ENCODE measurements at regions not wholly inside any gene's neighbourhood (a gene's known extent, or its start where the extent isn't known, plus 50 kb on each side); places are given as distances from the start of the nearest gene placed in this dataset.

GRCh38 chr13:79194727-79195126, 211.3 kb downstream of the RBM26 start:
- Histone ChIP-seq H3K4me1 (replicated peaks) (no peaks in the 10 kb centered on the region), H3K9me3 (no peaks in the 10 kb centered on the region), H3K27ac (no peak overlapping the region), H3K27me3 (replicated peaks; ENCODE audit: insufficient read depth) (no peaks in the 10 kb centered on the region), H3K4me3 (no peak overlapping the region), H3K36me3 (no peaks in the 10 kb centered on the region)
- DNase-seq (ENCODE audit: low spot score), result no peak
- WGBS, result 67% methylated on average over 2 of the region's 2 CpGs
- intact Hi-C loops (cut with DNase I), result no loop called here
- TF ChIP-seq CTCF (IDR thresholded peaks at IDR 0.05), result no peak
- TF ChIP-seq POLR2AphosphoS5 (IDR thresholded peaks at IDR 0.05), result no peak
- TF ChIP-seq POLR2A (IDR thresholded peaks at IDR 0.05), result no peak

- Histone ChIP-seq H3K4me1 (replicated peaks) (no peaks in the 10 kb centered on the region), H3K9me3 (no peaks in the 10 kb centered on the region), H3K4me3 (no peak overlapping the region), H3K27me3 (replicated peaks; ENCODE audit: insufficient read depth) (no peaks in the 10 kb centered on the region), H3K27ac (no peak overlapping the region), H3K36me3 (no peaks in the 10 kb centered on the region)
- 67% methylated on average over 3 of the region's 3 CpGs for WGBS
- no peak for TF ChIP-seq POLR2AphosphoS5 (IDR thresholded peaks at IDR 0.05)
- TF ChIP-seq CTCF (IDR thresholded peaks at IDR 0.05), result no peak
- TF ChIP-seq POLR2A (IDR thresholded peaks at IDR 0.05), result no peak
- DNase-seq (ENCODE audit: low spot score), result no peak
- intact Hi-C loops (cut with DNase I), result no loop called here
Observed at GRCh38 chr13:79194272-79194671, 211.8 kb downstream of the RBM26 start.

- no peak for TF ChIP-seq POLR2AphosphoS5 (IDR thresholded peaks at IDR 0.05)
- TF ChIP-seq CTCF (IDR thresholded peaks at IDR 0.05), result no peak
- no peak for TF ChIP-seq POLR2A (IDR thresholded peaks at IDR 0.05)
- no peak for DNase-seq (ENCODE audit: low spot score)
- intact Hi-C loops (cut with DNase I), result no loop called here
- Histone ChIP-seq H3K4me3 (no peak overlapping the region), H3K27me3 (replicated peaks; ENCODE audit: insufficient read depth) (no peaks in the 10 kb centered on the region), H3K9me3 (no peaks in the 10 kb centered on the region), H3K36me3 (no peaks in the 10 kb centered on the region), H3K4me1 (replicated peaks) (no peaks in the 10 kb centered on the region), H3K27ac (no peak overlapping the region)
Observed at GRCh38 chr13:79191501-79191900, 214.6 kb downstream of the RBM26 start.

- 61% methylated on average over 2 of the region's 2 CpGs for WGBS
- Histone ChIP-seq H3K4me1 (replicated peaks) (no peaks in the 10 kb centered on the region), H3K27me3 (replicated peaks; ENCODE audit: insufficient read depth) (no peaks in the 10 kb centered on the region), H3K9me3 (no peaks in the 10 kb centered on the region), H3K4me3 (no peak overlapping the region), H3K36me3 (no peaks in the 10 kb centered on the region), H3K27ac (no peak overlapping the region)
- TF ChIP-seq POLR2A (IDR thresholded peaks at IDR 0.05) (no peak), CTCF (IDR thresholded peaks at IDR 0.05) (no peak), POLR2AphosphoS5 (IDR thresholded peaks at IDR 0.05) (no peak)
- DNase-seq (ENCODE audit: low spot score), result no peak
- intact Hi-C loops (cut with DNase I), result no loop called here
Observed at GRCh38 chr13:79190932-79191331, 215.1 kb downstream of the RBM26 start.

- TF ChIP-seq POLR2AphosphoS5 (IDR thresholded peaks at IDR 0.05) (no peak), POLR2A (IDR thresholded peaks at IDR 0.05) (no peak), CTCF (IDR thresholded peaks at IDR 0.05) (no peak)
- Histone ChIP-seq H3K9me3 (no peaks in the 10 kb centered on the region), H3K4me1 (replicated peaks) (no peaks in the 10 kb centered on the region), H3K27me3 (replicated peaks; ENCODE audit: insufficient read depth) (no peaks in the 10 kb centered on the region), H3K4me3 (no peak overlapping the region), H3K27ac (no peak overlapping the region), H3K36me3 (no peaks in the 10 kb centered on the region)
- WGBS, result 85% methylated on average over 3 of the region's 3 CpGs
- no peak for DNase-seq (ENCODE audit: low spot score)
- intact Hi-C loops (cut with DNase I), result no loop called here
Observed at GRCh38 chr13:79187917-79188690, 218.0 kb downstream of the RBM26 start.

Data from prostate gland (tissue), 2 donors.